ENCODE measurements at regions not wholly inside any gene's neighbourhood (a gene's known extent, or its start where the extent isn't known, plus 50 kb on each side); places are given as distances from the start of the nearest gene placed in this dataset.
"Not testable (repeated sequence)": the region's sequence is repeated elsewhere in the genome, so short reads cannot be mapped to it uniquely, and the experiment has no call there.

DNA sequence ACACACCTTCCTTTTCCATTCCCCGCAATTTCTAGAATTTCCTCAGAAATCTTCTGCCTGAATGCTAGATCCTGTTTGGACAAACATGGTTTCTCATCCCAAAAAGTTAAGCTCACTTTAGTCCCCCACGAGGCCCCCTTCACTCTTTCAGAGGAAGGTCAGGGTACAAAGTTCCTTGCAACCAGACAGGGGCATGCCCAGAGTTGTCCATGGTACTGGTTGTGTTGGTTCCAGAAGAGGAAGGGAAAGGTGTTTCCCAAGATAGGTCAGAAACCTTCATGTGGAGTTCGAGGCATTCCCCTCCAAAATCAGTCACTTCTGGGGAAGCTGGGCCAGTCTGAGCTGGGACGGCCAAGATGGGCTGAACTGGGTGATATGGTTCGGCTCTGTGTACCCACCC lies 167.6 kb upstream of the MAFB start:
- no peak for DNase-seq (ENCODE audit: low read depth)

DNA sequence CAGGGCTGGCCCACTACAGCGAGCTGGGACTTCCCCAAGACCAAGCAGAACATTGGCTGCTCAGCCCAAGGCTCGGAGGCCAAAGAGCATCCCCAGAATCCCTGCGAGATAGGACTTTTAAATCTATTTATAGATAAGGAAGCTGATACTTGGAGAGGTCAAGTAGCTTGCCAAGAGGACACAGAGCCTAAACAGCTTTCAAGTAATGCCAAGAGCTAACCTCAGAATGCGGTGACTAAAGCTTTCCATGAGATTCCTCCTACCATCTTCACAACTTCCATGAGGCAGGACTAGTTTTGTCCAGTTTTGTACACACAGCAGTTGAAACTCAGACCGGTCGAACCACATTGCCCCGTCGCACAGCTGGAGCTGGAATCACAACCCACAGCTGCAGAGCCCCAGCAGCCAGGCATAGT lies 168.1 kb upstream of the TOP1 start:
- DNase-seq (ENCODE audit: low read depth), result peak; percentile 40

DNA sequence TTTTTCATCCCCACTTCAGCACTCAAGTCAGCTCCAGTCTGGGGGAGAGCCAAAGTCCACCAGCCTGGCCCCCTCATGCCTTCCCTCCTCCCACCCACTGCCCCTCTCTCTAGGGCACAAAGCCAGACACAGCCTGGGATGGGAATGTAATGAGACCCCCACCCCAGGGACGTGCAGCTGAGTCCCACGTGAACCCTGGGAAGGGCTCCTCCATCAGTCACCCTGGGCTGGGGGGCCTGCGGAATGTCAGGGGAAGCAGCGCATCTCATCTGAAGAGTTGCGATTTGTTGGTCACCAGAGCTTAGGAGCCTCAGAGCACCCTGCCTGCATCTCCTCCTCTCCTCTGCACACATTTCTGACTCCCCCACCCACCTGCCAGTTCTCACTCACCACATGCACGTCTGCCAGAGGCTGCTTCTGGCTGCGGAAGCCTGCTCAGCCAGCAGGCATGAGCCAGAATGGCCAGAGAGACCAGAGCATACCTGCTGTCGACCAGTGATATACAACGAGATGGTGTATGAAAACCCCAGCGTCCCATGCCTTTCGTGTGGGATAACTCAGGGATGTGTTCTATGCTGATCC lies 167.1 kb upstream of the TOP1 start:
- no peak for DNase-seq (ENCODE audit: low read depth)

DNA sequence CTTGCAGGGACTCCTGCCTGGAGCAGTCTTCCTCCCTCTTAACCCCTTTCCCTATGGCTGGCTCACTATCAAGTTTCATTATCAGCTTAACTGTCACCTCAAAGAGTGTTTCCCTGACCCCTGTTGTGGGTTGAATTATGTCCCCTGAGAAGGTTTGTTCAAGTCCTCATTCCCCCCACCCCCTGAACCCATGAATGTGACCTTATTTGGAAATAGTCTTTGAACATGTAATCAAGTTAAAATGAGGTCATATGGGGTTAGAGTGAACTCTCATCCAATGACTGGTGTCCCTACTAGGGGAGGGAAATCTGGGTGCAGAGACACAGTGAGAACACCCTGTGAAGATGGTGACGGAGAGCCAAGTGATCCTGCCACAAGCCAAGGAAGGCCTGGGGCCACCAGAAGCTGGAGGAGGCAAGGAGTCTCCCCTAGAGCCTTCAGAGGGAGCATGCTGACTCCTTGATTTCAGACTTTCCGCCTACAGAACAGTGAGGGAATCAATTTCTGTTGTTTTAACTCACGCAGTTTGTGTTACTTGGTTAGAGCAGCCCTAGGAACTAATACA lies 165.2 kb upstream of the TOP1 start:
- no peak for DNase-seq (ENCODE audit: low read depth)

DNA sequence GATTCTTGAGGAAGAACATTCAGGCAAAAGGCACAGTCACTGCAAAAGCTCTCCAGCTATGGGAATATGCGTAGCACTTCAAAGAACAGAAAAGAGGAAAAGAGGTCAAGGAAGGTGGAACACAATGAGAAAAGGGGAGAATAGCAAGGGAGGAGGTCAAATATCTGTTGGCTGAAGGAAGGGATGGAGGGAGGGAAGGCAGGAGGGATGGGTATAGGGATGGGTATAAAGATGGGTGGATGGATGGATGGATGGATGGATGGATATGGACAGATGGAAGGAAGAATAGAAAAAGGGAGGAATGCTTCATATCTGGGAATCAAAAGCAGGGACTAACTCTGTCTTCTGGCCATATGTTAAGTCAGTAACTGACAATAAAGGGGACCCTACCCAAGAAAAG lies 164.2 kb upstream of the TOP1 start:
- no peak for DNase-seq (ENCODE audit: low read depth)

DNA sequence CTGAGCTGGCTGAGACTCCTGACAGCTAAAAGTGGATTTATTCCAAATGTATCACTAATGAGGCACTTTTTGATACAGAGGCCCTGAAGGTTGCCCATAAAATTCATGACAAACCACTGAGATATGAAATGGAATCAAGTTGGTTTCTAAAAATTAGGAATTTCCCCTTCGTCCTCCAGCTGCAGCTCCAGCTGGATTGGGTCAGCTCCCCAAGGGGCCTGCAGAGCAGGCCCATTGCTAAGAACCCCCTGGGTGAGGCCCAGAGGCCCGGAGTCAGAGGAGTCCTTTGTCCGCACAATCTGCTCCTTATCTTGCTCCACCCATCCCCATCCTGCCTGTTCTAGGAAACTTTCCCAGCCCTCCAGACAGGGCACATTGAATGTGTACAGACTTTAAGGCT lies 163.5 kb upstream of the TOP1 start:
- no peak for DNase-seq (ENCODE audit: low read depth)

DNA sequence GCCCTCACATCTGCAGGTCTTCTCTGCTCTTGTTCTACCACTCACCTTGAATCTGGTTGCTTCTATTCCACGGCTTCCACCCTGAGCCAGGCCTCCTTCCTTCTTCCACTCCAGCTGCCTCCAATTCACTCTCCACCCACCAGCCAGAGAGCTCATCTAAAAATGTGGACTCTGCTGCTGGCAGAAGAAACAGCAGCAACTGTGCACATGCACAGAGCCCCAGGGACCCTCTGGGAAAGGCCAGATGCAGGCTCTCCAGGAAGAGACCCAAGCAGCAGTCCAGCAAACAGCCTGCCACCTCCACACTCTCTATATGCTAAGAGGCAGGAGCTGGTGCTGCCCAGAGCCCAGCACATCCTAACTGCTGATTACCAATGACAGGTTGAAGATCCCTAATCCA lies 162.6 kb upstream of the TOP1 start:
- DNase-seq (ENCODE audit: low read depth), result no peak

DNA sequence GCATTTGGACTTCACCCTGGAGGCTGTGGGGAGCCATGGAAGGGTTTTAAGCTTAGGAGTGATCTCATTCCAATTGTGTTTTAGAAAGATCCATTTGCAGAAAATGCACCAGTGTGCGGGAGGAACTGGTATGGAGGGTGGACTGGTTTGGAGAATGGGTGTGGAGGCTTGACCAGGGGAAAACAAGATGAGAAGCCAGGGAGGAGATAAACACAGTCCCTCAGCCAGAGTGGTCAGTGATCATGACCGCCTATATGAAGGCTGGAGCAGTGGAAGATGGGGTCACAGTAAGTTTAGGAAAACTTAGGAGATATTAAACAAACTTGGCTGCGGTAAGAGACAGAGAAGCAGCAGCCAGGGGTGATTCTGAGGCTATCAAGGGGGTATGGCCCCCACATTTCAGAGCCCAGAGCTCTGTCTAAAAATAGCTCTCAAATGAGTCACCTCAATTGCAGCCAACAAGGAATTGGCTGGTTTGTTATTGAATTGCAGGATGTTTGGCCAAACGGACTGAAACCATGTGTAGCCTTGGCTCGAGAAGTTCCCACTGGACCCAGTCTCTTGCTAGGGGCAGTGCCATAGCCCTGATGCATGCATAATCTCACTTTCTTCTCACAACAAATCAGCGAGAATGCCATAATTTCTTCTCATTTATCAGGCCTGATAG lies 159.9 kb upstream of the TOP1 start:
- peak; percentile 49 for DNase-seq (ENCODE audit: low read depth)

DNA sequence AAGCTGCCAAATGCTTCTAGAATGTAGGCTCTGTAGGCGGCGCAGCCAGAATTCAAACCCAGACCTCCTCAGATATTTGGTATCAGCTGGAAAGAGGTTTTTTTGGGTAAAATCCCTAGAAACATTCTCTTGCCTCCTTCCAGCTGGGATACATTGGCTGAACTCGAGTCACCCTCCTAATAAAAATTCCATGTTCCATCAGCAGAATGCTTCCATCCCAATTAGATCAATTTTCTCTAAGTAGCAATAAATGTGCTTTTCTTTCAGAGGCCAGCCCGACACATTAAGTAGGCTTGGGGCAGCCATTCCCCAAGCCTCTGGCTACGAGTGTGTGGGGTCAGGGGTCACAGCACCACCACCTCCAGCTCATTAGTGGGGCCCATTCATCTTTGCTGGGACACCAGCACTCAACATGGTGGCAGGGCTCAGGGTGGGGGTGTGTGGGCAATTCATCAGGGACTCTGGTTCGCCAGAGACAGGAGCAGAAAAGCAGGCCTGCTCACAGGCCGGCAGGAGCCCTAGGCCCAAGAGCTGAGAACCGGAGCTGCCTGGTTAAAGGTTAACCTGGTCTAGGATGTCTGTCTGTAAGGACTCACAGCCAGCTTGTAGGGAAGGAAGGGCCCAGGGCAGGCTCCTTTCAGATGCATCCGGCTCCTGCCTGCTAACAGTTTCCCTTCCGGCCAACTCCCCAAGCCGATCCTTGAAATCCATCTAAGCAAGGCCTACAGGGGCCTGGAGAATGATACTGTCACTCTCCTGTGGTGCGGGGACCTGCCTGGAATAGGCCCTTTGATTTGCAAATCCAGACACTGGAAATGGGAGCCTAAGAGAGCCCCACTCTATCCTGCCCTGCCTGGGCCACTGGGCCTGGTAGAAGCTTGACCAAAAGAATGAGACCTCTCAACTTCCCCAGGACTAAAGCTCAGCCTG lies 159.1 kb upstream of the TOP1 start:
- DNase-seq (ENCODE audit: low read depth), result no peak

DNA sequence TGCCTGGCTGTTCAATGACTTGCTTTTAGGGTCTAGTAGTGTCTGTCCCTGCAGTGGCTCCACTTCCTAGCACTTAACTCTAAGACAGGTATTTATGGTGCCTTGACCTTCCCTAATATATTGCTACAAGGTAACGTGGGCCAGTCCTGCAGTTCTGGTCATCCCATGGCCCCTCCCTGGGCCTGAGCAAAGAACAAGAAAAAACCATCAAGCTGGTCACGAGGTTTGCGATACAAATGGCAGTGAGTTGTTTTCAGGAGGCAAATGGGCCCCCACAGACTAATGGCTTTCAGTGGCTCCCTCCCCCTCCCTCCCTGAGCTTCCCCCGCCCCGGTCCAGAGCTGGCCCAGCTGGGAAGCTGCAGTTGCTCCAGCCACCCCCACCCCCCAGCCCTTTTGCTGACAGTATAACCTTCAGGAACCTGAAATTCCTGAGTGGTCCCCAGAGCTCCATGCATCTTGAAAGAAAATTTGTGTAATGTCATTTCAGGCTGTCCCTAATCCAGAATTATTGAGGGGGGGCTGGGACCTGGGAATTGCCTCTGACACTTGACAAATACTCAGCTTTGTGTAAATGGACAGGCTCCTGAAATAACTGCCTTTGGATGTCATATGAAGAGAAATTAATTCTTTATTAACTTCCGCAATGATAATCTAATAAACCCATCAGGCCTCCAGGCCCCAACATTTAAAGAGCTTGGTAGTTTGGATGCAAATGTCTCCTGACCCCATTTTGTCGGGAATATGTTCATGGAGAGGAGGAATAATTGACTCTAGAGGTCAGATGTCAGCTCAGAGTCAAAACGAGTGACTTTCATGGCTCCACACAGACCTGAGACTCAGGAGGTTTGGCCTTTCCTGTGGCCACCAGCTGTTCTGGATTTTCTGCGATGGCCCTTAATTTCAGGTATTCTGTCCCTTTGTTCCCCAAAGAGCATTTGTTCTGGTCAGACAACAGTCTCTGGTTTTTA lies 153.2 kb upstream of the TOP1 start:
- DNase-seq (ENCODE audit: low read depth), result no peak

DNA sequence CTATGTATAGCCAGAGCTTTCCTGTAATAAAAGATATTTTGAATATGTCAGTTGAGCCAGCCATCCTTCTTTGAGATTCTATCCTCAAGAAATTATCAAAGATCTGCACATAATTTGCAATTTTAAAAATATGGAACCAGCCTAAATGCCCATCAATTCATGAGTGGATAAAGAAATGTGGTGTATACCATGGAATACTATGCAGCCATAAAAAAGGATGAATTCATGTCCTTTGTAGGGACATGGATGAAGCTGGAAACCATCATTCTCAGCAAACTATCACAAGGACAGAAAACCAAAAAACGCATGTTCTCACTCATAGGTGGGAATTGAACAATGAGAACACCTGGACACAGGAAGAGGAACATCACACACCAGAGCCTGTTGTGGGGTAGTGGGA lies 150.5 kb upstream of the TOP1 start:
- not testable (repeated sequence) for DNase-seq (ENCODE audit: low read depth)

DNA sequence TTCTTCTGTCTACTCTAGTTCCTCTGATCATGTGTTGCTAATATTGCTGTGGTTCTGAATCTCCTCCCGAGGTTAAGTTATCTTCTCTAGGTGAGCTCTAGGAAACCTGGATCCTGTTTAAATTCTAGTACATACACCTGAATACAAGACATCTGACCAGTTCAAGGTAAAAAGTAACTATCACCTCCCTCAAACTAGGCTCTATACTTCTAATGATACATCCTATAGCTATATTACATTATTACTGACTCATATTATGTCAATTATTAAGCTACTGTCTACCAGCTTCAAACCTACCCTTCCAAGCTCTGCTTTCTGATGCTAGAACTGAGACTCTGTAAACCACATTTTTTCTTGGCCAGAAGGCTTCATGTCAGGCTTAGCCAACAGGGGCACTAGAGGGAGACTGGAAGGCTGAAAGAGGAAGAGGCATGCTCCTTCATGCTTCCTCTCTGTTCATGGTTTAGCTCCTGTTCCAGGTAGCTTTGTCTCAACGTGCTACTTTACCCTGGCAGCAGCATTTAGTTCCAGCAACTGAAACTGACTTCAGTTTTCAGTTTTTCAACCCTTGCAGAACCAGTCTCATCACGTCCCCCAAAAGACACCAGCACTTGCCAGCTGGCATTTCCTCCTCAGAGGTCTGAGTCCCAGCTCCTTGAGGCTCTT lies 148.4 kb upstream of the TOP1 start:
- peak; percentile 12 for DNase-seq (ENCODE audit: low read depth)

DNA sequence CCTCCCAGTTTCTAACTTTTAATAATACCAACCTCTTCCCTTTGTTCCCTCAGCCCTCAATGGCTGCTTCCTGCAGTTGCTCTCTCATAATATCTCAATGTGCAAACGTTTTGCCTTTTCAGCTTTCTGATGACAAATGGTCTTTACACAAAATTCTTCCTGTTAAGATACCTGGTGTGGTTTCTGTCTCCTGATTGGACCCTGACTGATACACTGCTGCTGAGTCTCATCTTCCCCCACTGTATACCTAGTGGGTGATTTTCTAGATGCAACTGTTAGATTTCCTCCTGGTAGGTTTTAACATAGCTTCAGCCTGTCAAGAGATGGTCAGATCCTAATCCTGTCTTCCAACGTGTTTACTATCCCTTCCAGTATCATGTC lies 147.9 kb upstream of the TOP1 start:
- no peak for DNase-seq (ENCODE audit: low read depth)

DNA sequence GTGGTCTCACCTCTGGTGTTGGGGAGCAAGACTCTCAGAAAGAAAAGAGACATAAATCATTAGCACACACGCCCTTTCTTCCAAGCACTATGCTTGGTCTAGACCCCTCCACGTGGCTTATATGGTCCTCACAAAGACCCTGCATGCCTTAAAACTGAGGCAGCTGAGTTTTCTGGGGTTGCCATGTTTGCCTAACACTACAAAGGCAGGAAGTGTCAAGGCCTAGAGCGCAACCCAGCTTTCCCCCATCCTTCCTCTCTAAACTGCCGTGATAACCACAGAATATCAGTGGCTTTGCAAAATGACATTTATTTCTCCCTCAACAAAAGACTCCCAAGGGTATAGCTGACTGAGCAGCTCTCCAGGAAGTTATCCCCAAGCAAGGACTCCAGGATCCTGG lies 146.5 kb upstream of the TOP1 start:
- no peak for DNase-seq (ENCODE audit: low read depth)

DNA sequence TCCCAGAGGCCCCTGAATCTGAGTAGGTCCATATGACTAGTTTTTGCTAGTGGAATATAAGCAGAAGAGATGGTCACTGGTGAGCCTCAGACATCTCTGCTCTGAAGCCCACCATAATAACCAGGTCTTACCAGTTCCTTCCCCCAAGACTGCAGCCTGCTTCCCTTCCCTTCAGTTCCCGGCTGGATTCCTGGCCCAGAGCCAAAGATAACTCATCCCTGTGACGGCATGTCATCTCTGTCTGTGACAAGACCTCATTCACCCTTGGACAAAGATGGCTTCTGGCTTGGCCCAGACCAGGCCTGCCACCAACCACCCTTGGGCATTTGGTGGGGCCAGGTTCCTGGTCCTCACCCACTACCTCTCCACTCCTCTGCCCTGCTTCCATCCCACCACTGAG lies 145.5 kb upstream of the TOP1 start:
- no peak for DNase-seq (ENCODE audit: low read depth)

DNA sequence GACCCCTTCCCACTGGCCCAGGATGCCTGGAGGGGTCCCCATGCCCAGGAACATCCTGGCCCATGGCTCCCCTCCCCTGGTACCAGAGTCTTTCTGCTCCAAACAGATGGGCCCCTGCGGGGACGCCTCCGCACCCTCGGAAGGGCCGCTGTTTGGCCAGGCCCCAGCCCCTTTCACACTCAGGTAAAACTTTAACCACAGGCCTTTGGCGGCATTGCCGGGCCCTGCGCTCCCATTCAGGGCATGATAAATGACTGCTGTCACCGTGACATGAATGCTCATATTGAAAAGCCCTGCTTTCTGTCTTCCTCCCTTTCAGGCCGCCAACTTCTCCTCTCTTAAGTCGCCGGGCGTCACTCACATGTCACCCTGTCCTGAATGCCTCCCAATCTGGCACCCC lies 141.5 kb upstream of the TOP1 start:
- no peak for DNase-seq (ENCODE audit: low read depth)

DNA sequence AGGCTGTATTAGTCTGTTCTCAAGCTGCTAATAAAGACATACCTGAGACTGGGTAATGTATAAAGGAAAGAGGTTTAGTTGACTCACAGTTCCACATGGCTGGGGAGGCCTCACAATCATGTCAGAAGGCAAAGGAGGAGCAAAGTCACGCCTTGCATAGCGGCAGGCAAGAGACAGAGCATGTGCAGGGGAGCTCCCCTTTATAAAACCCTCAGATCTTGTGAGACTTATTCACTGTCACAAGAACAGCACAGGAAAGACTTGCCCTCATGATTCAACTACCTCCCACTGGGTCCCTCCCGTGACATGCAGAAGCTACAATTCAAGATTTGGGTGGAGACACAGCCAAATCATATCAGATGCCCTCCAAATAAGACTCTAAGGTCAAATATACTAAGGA lies 139.4 kb upstream of the TOP1 start:
- not testable (repeated sequence) for DNase-seq (ENCODE audit: low read depth)

DNA sequence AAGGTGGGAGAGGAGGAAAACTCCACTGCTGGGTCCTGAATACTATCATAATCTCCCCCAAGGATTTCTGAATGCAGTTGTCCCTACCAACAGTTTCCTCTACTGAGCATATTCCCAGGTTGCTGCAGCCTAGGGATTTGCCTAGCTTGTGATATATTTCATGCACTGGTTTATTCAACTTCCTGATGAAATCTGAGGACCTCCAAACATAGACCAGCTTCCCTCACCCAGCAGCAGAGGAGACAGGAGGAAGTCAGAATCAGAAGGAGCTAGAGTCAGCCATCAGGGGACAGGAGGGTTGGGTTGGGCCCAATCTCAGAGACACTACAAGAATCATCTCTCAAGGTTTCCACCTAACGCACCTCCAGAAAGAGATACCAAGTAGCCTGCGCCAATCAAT lies 138.4 kb upstream of the TOP1 start:
- no peak for DNase-seq (ENCODE audit: low read depth)

DNA sequence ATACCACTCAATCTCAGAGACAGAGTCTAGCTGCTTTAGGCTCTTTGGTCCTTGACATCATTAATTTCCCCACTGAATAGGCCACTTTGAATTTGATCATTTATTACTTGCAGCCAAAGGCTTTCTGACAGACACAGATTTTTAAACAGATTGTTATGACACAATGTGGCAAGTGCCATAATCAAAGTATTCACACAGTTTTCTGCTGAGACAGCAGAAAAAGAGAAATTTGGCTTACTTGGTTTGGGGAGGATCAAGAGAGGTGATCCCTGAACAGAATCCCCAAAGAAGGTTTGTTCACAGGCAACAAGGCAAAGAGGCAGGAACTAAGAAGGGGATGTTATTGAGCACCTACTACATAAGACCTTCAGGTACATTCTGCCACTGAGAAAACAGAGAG lies 138.0 kb upstream of the TOP1 start:
- no peak for DNase-seq (ENCODE audit: low read depth)

DNA sequence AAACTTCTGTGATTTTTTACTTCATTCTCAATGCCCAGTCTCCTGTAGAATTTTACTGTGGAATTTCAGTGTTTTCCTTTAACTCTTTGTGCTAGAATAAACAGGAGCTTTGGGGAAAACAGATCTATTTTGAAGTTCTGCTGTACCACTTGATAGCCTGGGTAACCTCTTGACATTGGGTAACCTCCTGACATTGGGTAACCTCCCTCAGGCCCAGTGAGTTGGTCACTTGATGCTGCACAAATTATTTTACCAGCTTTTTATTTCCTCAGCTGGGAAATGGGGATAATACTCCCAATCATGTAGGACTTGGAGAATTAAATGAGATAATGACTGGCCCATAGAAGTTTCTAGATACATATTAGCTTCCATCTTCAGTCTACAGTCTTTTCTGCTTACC lies 137.3 kb upstream of the TOP1 start:
- DNase-seq (ENCODE audit: low read depth), result no peak

DNA sequence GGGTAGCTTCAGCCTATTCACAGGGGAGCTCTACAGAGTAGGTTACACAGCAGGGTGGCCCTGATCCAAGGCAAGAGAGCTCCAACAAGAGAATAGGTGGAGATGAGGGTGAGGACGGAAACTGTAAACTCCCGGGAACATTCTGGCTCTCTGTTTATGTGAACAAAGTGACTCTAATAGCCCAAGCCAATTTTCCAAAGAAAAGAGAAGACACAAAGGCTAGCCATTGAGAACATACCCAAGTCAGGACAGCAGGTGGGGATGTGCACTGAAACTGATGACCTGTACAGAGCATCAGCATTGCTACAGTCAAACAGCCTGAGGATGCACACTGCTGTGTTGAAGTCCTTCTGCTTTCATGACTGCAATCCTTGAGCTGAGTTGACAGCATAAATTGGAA lies 136.0 kb upstream of the TOP1 start:
- DNase-seq (ENCODE audit: low read depth), result peak; percentile 22

Measured in ELR (cell line).